Hematopoietic multipotent progenitor cell treated with erythropoietin and hydrocortisone succinate and interleukin-3 and kit ligand, for 8 days (in vitro differentiated cells): ENCODE measurements at regions not wholly inside any gene's neighbourhood (a gene's known extent, or its start where the extent isn't known, plus 50 kb on each side); places are given as distances from the start of the nearest gene placed in this dataset.
"Not testable (repeated sequence)": the region's sequence is repeated elsewhere in the genome, so short reads cannot be mapped to it uniquely, and the experiment has no call there.

Source experiments
- DNase-seq: peaks from one replicate; pipeline ENCODE4 v3.0.0-alpha.2; 2015

GRCh38 chr4:153079857-153080391 lies 124.3 kb upstream of the TRIM2 start:
- DNase-seq: peak; percentile 98

- no peak for DNase-seq
These were observed 123.2 kb upstream of the TRIM2 start for GRCh38 chr4:153081006-153081580.

GRCh38 chr4:153081693-153082092 lies 122.5 kb upstream of the TRIM2 start:
- DNase-seq: no peak

- DNase-seq: no peak
These were observed 121.6 kb upstream of the TRIM2 start for GRCh38 chr4:153082322-153083301.

- DNase-seq: peak; percentile 85
These were observed 120.7 kb upstream of the TRIM2 start for GRCh38 chr4:153083447-153083947.

GRCh38 chr4:153084224-153084979 lies 119.8 kb upstream of the TRIM2 start:
- no peak for DNase-seq

GRCh38 chr4:153084980-153085630 lies 119.1 kb upstream of the TRIM2 start:
- DNase-seq: peak; percentile 74

GRCh38 chr4:153087671-153088194 lies 116.5 kb upstream of the TRIM2 start:
- no peak for DNase-seq

- DNase-seq: no peak
These were observed 114.5 kb upstream of the TRIM2 start for GRCh38 chr4:153089742-153090141.

- no peak for DNase-seq
These were observed 114.1 kb upstream of the TRIM2 start for GRCh38 chr4:153090181-153090580.

GRCh38 chr4:153090670-153091385 lies 113.4 kb upstream of the TRIM2 start:
- no peak for DNase-seq

GRCh38 chr4:153093396-153093795 lies 110.8 kb upstream of the TRIM2 start:
- no peak for DNase-seq

GRCh38 chr4:153093802-153094201 lies 110.4 kb upstream of the TRIM2 start:
- DNase-seq: no peak

- no peak for DNase-seq
These were observed 109.8 kb upstream of the TRIM2 start for GRCh38 chr4:153094435-153094834.

- no peak for DNase-seq
These were observed 108.6 kb upstream of the TRIM2 start for GRCh38 chr4:153095448-153096204.

- no peak for DNase-seq
These were observed 107.9 kb upstream of the TRIM2 start for GRCh38 chr4:153096344-153096743.

- DNase-seq: no peak
These were observed 105.8 kb upstream of the TRIM2 start for GRCh38 chr4:153098427-153098826.

- DNase-seq: no peak
These were observed 104.7 kb upstream of the TRIM2 start for GRCh38 chr4:153099391-153100140.

GRCh38 chr4:153106736-153107135 lies 97.5 kb upstream of the TRIM2 start:
- not testable (repeated sequence) for DNase-seq

GRCh38 chr4:153107246-153107645 lies 97.0 kb upstream of the TRIM2 start:
- DNase-seq: no peak
